ENCODE measurements at regions not wholly inside any gene's neighbourhood (a gene's known extent, or its start where the extent isn't known, plus 50 kb on each side); places are given as distances from the start of the nearest gene placed in this dataset.

DNA sequence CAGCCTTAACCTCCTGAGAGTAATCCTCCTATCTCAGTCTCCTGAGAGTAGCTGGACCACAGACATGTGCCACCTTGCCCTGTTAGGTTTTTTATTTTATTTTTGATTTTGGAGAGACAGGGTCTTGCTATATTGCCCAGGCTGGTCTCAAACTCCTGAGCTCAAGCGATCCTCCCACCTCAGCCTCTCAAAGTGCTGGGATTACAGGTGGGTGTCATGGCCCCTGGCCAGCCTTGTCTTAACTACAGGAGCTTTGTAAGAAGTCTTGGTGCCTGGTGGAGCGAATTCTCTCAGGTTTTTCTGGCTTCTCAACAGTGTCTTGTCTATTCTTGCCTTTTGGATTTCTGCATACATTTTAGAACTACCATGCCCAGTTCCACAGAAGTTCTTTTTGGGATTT lies 546.4 kb downstream of the TBC1D22A start:
- Histone ChIP-seq H2AFZ (no peak overlapping the region), H3K4me2 (no peak overlapping the region), H3K79me2 (replicated peaks; ENCODE audit: insufficient read depth) (no peaks in the 10 kb centered on the region), H3K4me3 (no peak overlapping the region), H3K4me1 (ENCODE audit: insufficient read depth) (no peaks in the 10 kb centered on the region), H3K27ac (ENCODE audit: low read depth) (no peak overlapping the region), H3K27me3 (ENCODE audit: insufficient read depth) (no peaks in the 10 kb centered on the region), H3F3A (replicated peaks; ENCODE audit: low read depth) (no peaks in the 10 kb centered on the region), H3K9me2 (ENCODE audit: insufficient read depth) (no peaks in the 10 kb centered on the region), H4K20me1 (replicated peaks; ENCODE audit: insufficient read depth) (no peaks in the 10 kb centered on the region), H3K36me3 (ENCODE audit: insufficient read depth) (no peaks in the 10 kb centered on the region; the same call in 1 of the 2 replicates)
- H3K27me3 Mint-ChIP-seq (ENCODE audit: insufficient read depth, low read depth, poor library complexity): peaks cover 4% of the 10 kb centered on the region
- DNase-seq (ENCODE audit: low spot score): no peak
- peaks cover 23% of the 10 kb centered on the region for H3K36me3 Mint-ChIP-seq (ENCODE audit: low read depth)
- no peaks in the 10 kb centered on the region for H3K4me1 Mint-ChIP-seq
- H3K27ac Mint-ChIP-seq: no peak overlapping the region
- no peak overlapping the region for H3K4me3 Mint-ChIP-seq
- no peak for ATAC-seq
- H3K9me3 Mint-ChIP-seq: peaks cover 87% of the 10 kb centered on the region
- TF ChIP-seq, protein P1, sequence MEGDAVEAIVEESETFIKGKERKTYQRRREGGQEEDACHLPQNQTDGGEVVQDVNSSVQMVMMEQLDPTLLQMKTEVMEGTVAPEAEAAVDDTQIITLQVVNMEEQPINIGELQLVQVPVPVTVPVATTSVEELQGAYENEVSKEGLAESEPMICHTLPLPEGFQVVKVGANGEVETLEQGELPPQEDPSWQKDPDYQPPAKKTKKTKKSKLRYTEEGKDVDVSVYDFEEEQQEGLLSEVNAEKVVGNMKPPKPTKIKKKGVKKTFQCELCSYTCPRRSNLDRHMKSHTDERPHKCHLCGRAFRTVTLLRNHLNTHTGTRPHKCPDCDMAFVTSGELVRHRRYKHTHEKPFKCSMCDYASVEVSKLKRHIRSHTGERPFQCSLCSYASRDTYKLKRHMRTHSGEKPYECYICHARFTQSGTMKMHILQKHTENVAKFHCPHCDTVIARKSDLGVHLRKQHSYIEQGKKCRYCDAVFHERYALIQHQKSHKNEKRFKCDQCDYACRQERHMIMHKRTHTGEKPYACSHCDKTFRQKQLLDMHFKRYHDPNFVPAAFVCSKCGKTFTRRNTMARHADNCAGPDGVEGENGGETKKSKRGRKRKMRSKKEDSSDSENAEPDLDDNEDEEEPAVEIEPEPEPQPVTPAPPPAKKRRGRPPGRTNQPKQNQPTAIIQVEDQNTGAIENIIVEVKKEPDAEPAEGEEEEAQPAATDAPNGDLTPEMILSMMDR (conservative IDR thresholded peaks at IDR 0.05; ENCODE audit: low read depth in 2 of 2): no peak
- no peak for TF ChIP-seq EZH2 (IDR thresholded peaks at IDR 0.05; ENCODE audit: low read depth, unreplicated experiment)
- no peak for TF ChIP-seq POLR2AphosphoS5 (IDR thresholded peaks at IDR 0.05; ENCODE audit: low read depth)
- no peak for TF ChIP-seq CREB1 (CRISPR knock-in tag; IDR thresholded peaks at IDR 0.05; ENCODE audit: low read depth)
- TF ChIP-seq, protein P2, sequence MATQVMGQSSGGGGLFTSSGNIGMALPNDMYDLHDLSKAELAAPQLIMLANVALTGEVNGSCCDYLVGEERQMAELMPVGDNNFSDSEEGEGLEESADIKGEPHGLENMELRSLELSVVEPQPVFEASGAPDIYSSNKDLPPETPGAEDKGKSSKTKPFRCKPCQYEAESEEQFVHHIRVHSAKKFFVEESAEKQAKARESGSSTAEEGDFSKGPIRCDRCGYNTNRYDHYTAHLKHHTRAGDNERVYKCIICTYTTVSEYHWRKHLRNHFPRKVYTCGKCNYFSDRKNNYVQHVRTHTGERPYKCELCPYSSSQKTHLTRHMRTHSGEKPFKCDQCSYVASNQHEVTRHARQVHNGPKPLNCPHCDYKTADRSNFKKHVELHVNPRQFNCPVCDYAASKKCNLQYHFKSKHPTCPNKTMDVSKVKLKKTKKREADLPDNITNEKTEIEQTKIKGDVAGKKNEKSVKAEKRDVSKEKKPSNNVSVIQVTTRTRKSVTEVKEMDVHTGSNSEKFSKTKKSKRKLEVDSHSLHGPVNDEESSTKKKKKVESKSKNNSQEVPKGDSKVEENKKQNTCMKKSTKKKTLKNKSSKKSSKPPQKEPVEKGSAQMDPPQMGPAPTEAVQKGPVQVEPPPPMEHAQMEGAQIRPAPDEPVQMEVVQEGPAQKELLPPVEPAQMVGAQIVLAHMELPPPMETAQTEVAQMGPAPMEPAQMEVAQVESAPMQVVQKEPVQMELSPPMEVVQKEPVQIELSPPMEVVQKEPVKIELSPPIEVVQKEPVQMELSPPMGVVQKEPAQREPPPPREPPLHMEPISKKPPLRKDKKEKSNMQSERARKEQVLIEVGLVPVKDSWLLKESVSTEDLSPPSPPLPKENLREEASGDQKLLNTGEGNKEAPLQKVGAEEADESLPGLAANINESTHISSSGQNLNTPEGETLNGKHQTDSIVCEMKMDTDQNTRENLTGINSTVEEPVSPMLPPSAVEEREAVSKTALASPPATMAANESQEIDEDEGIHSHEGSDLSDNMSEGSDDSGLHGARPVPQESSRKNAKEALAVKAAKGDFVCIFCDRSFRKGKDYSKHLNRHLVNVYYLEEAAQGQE (IDR thresholded peaks at IDR 0.05; ENCODE audit: unreplicated experiment): no peak
- TF ChIP-seq ZNF462 (CRISPR knock-in tag; IDR thresholded peaks at IDR 0.05): no peak
- TF ChIP-seq EZH2phosphoT487 (IDR thresholded peaks at IDR 0.05; ENCODE audit: unreplicated experiment): no peak
- TF ChIP-seq NANOG (IDR thresholded peaks at IDR 0.05; ENCODE audit: borderline replicate concordance): no peak
- no peak for TF ChIP-seq JUNB (IDR thresholded peaks at IDR 0.05; ENCODE audit: unreplicated experiment)
- TF ChIP-seq, protein P3, sequence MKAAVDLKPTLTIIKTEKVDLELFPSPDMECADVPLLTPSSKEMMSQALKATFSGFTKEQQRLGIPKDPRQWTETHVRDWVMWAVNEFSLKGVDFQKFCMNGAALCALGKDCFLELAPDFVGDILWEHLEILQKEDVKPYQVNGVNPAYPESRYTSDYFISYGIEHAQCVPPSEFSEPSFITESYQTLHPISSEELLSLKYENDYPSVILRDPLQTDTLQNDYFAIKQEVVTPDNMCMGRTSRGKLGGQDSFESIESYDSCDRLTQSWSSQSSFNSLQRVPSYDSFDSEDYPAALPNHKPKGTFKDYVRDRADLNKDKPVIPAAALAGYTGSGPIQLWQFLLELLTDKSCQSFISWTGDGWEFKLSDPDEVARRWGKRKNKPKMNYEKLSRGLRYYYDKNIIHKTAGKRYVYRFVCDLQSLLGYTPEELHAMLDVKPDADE (IDR thresholded peaks at IDR 0.05): no peak
- TF ChIP-seq ZNF114 (CRISPR knock-in tag; IDR thresholded peaks at IDR 0.05): no peak
- TF ChIP-seq ZNF331 (CRISPR knock-in tag; IDR thresholded peaks at IDR 0.05; ENCODE audit: low read depth): no peak
- no peak for TF ChIP-seq STAT1 (IDR thresholded peaks at IDR 0.05; ENCODE audit: unreplicated experiment)

All from GM23338 (cell line).